H9 (cell line): ENCODE measurements at regions not wholly inside any gene's neighbourhood (a gene's known extent, or its start where the extent isn't known, plus 50 kb on each side); places are given as distances from the start of the nearest gene placed in this dataset.

Experiments
- DNase-seq: peaks from one replicate; pipeline ENCODE4 v3.0.0-alpha.2; 2017
- H2AFZ ChIP-seq: one replicate; pipeline ENCODE4 v1.6.1; 2013; ENCODE audit warnings: mild to moderate bottlenecking, low read length, control low read depth, moderate library complexity
- H2AK5ac ChIP-seq: 2 replicates; pipeline ENCODE4 v1.6.1; 2013; ENCODE audit warnings: low read length, control low read depth, mixed read lengths; ENCODE audit not compliant: insufficient read length
- H2BK120ac ChIP-seq: one replicate; pipeline ENCODE4 v1.6.1; 2013; ENCODE audit warnings: low read depth, mild to moderate bottlenecking, low read length, control low read depth, inconsistent platforms; ENCODE audit not compliant: poor library complexity, severe bottlenecking
- H2BK12ac ChIP-seq: 2 replicates; pipeline ENCODE4 v1.6.1; 2013; ENCODE audit warnings: low read length, control low read depth, mixed read lengths, low read depth; ENCODE audit not compliant: insufficient read length
- H2BK15ac ChIP-seq: 2 replicates; pipeline ENCODE4 v1.6.1; 2013; ENCODE audit warnings: low read depth, low read length, control low read depth
- H2BK20ac ChIP-seq: one replicate; pipeline ENCODE4 v1.6.1; 2013; ENCODE audit warnings: low read depth, mild to moderate bottlenecking, low read length, control low read depth, inconsistent platforms; ENCODE audit not compliant: poor library complexity, severe bottlenecking
- H2BK5ac ChIP-seq: 2 replicates; pipeline ENCODE4 v1.6.1; 2013; ENCODE audit warnings: low read length, control low read depth, mixed read lengths; ENCODE audit not compliant: insufficient read length
- H3K14ac ChIP-seq: 2 replicates; pipeline ENCODE4 v1.6.1; 2013; ENCODE audit warnings: low read length, control low read depth; ENCODE audit not compliant: insufficient read depth
- H3K18ac ChIP-seq: 2 replicates; pipeline ENCODE4 v1.6.1; 2013; ENCODE audit warnings: low read depth, mild to moderate bottlenecking, mixed read lengths, low read length, control low read depth; ENCODE audit not compliant: insufficient read length
- H3K23ac ChIP-seq: 2 replicates; pipeline ENCODE4 v1.6.1; 2013; ENCODE audit warnings: low read length, control low read depth, mixed read lengths, low read depth; ENCODE audit not compliant: insufficient read length
- H3K23me2 ChIP-seq: 2 replicates; pipeline ENCODE4 v1.6.1; 2013; ENCODE audit warnings: low read depth, mild to moderate bottlenecking, mixed read lengths, low read length, control low read depth; ENCODE audit not compliant: insufficient read length, poor library complexity, severe bottlenecking
- H3K27ac ChIP-seq: 2 replicates; pipeline ENCODE4 v1.5.1; 2013; ENCODE audit warnings: low read length, control low read depth, mixed read lengths, low read depth; ENCODE audit not compliant: insufficient read length
- H3K27me3 ChIP-seq: 2 replicates; pipeline ENCODE4 v1.6.1; 2013; ENCODE audit warnings: low read length, control low read depth, inconsistent platforms; ENCODE audit not compliant: insufficient read depth
- H3K4ac ChIP-seq: 2 replicates; pipeline ENCODE4 v1.6.1; 2013; ENCODE audit warnings: low read depth, mild to moderate bottlenecking, control low read depth, inconsistent platforms, low read length, moderate library complexity
- H3K4me1 ChIP-seq: 2 replicates; pipeline ENCODE4 v1.6.1; 2013; ENCODE audit warnings: low read length, control low read depth, inconsistent platforms; ENCODE audit not compliant: insufficient read depth
- H3K4me2 ChIP-seq: 2 replicates; pipeline ENCODE4 v1.6.1; 2013; ENCODE audit warnings: low read length, control low read depth, mixed read lengths; ENCODE audit not compliant: insufficient read length, insufficient read depth
- H3K56ac ChIP-seq: 2 replicates; pipeline ENCODE4 v1.6.1; 2013; ENCODE audit warnings: low read depth, mild to moderate bottlenecking, mixed read lengths, low read length, control low read depth; ENCODE audit not compliant: insufficient read length
- H3K79me1 ChIP-seq: 2 replicates; pipeline ENCODE4 v1.6.1; 2013; ENCODE audit warnings: low read depth, mild to moderate bottlenecking, moderate library complexity, low read length, control low read depth, inconsistent platforms; ENCODE audit not compliant: insufficient read depth, poor library complexity, severe bottlenecking
- H3K79me2 ChIP-seq: 2 replicates; pipeline ENCODE4 v1.6.1; 2013; ENCODE audit warnings: low read length, control low read depth, inconsistent platforms; ENCODE audit not compliant: insufficient read depth
- H3K9ac ChIP-seq: 2 replicates; pipeline ENCODE4 v1.6.1; 2013; ENCODE audit warnings: low read length, control low read depth, mixed read lengths; ENCODE audit not compliant: insufficient read length; ENCODE audit errors: extremely low read depth
- H3K9me3 ChIP-seq: one replicate; pipeline ENCODE4 v1.6.1; 2013; ENCODE audit warnings: low read depth, low read length, inconsistent platforms; ENCODE audit not compliant: control insufficient read depth
- H3T11ph ChIP-seq: one replicate; pipeline ENCODE4 v1.6.1; 2013; ENCODE audit warnings: mild to moderate bottlenecking, low read length, control low read depth, inconsistent platforms
- H4K20me1 ChIP-seq: one replicate; pipeline ENCODE4 v1.6.1; 2013; ENCODE audit not compliant: control insufficient read depth, insufficient read length, insufficient read depth
- H4K5ac ChIP-seq: 2 replicates; pipeline ENCODE4 v1.6.1; 2013; ENCODE audit warnings: low read depth, mild to moderate bottlenecking, mixed read lengths, low read length, control low read depth; ENCODE audit not compliant: insufficient read length
- H4K8ac ChIP-seq: replicated peaks from 2 replicates; pipeline ENCODE4 v1.6.1; 2013; ENCODE audit warnings: low read length, control low read depth, mixed read lengths, low read depth; ENCODE audit not compliant: insufficient read length
- H4K91ac ChIP-seq: 2 replicates; pipeline ENCODE4 v1.6.1; 2013; ENCODE audit warnings: low read depth, mild to moderate bottlenecking, moderate library complexity, mixed read lengths, low read length, control low read depth; ENCODE audit not compliant: insufficient read length
- H3K27ac Mint-ChIP-seq, 3 experiments: 2 replicates in 2 of 3; 3 replicates in 1 of 3; pipeline ENCODE4 v1.8.0; 2020 to 2021; ENCODE audit warnings: mixed read lengths in 3 of 3, mild to moderate bottlenecking in 1 of 3, moderate library complexity in 1 of 3
- H3K27me3 Mint-ChIP-seq: 2 replicates; pipeline ENCODE4 v1.8.0; 2021; ENCODE audit warnings: low read depth, mild to moderate bottlenecking, moderate library complexity, mixed read lengths
- H3K36me3 Mint-ChIP-seq, 3 experiments: 2 replicates in 2 of 3; 3 replicates in 1 of 3; pipeline ENCODE4 v1.8.0; 2020 to 2021; ENCODE audit warnings: low read depth in 3 of 3, mixed read lengths in 3 of 3; ENCODE audit not compliant: insufficient read depth in 1 of 3
- H3K4me1 Mint-ChIP-seq, 2 experiments: 2 replicates each; pipeline ENCODE4 v1.8.0; 2020; ENCODE audit warnings: mixed read lengths in 2 of 2
- H3K4me3 Mint-ChIP-seq, 2 experiments: 2 replicates in 1 of 2; 3 replicates in 1 of 2; pipeline ENCODE4 v1.8.0; 2020 to 2021; ENCODE audit warnings: mild to moderate bottlenecking in 2 of 2, mixed read lengths in 2 of 2, moderate library complexity in 1 of 2
- H3K9me3 Mint-ChIP-seq, 2 experiments: 2 replicates in 1 of 2; 3 replicates in 1 of 2; pipeline ENCODE4 v1.8.0; 2020; ENCODE audit warnings: mild to moderate bottlenecking in 2 of 2, mixed read lengths in 2 of 2, moderate library complexity in 1 of 2
- CTCF ChIP-seq: fragments of 200-600 bp; sonication (generic); conservative IDR thresholded peaks from 3 replicates; pipeline ENCODE4 v1.8.0; 2021; ENCODE audit warnings: antibody characterized with exemption, mild to moderate bottlenecking
- WGBS: extraction: QIAGEN DNeasy Blood & Tissue Kit; methylation state at CpG from one replicate; pipeline ENCODE4 v1.1.7; 2013; ENCODE audit warnings: missing lambda C conversion rate, low lambda C conversion rate, mixed read lengths; ENCODE audit not compliant: insufficient read length; ENCODE audit errors: extremely low coverage; 5-methylcytosine and 5-hydroxymethylcytosine counted together

- Histone ChIP-seq H4K91ac (no peak overlapping the region), H2AK5ac (no peak overlapping the region), H3K4me1 (no peaks in the 10 kb centered on the region), H3T11ph (no peak overlapping the region), H3K79me1 (no peaks in the 10 kb centered on the region), H3K56ac (no peak overlapping the region), H3K23ac (no peak overlapping the region), H3K4ac (no peak overlapping the region), H2AFZ (peak overlapping the region; percentile 1), H4K8ac (no peak overlapping the region), H3K79me2 (no peaks in the 10 kb centered on the region), H3K4me2 (no peak overlapping the region), H3K18ac (no peak overlapping the region), H3K27ac (no peak overlapping the region), H2BK12ac (no peak overlapping the region), H3K23me2 (no peaks in the 10 kb centered on the region), H3K9ac (no peak overlapping the region), H4K20me1 (no peaks in the 10 kb centered on the region), H2BK120ac (no peak overlapping the region), H2BK15ac (no peak overlapping the region), H3K14ac (no peak overlapping the region), H2BK5ac (no peak overlapping the region), H4K5ac (no peak overlapping the region), H3K9me3 (no peaks in the 10 kb centered on the region), H2BK20ac (no peak overlapping the region), H3K27me3 (no peaks in the 10 kb centered on the region)
- H3K4me1 Mint-ChIP-seq = peaks cover 10% of the 10 kb centered on the region in 2 experiments
- no CpG with 5 or more reads among the region's 3 CpGs for WGBS
- H3K36me3 Mint-ChIP-seq = peaks cover 6 to 19% (median 14%) of the 10 kb centered on the region in 3 experiments
- H3K27me3 Mint-ChIP-seq = no peaks in the 10 kb centered on the region
- no peak for DNase-seq
- peak overlapping the region in 2 of 3 experiments; percentile 17 to 44; a peak in 2 of 7 replicates for H3K27ac Mint-ChIP-seq
- no peak for TF ChIP-seq CTCF
- peaks cover 15 to 25% of the 10 kb centered on the region in 2 experiments for H3K9me3 Mint-ChIP-seq
- H3K4me3 Mint-ChIP-seq = no peak overlapping the region
Measured at GRCh38 chr13:77979721-77980385, 61.2 kb upstream of the EDNRB start.
